HG03457 (cell line): ENCODE measurements at regions not wholly inside any gene's neighbourhood (a gene's known extent, or its start where the extent isn't known, plus 50 kb on each side); places are given as distances from the start of the nearest gene placed in this dataset.
"Not testable (repeated sequence)": the region's sequence is repeated elsewhere in the genome, so short reads cannot be mapped to it uniquely, and the experiment has no call there.

Experiments
- ATAC-seq: cut with Tn5 transposase; IDR thresholded peaks from one replicate; pipeline ENCODE4 v1.9.1; 2021; ENCODE audit warnings: moderate number of reproducible peaks; ENCODE audit not compliant: unreplicated experiment

DNA sequence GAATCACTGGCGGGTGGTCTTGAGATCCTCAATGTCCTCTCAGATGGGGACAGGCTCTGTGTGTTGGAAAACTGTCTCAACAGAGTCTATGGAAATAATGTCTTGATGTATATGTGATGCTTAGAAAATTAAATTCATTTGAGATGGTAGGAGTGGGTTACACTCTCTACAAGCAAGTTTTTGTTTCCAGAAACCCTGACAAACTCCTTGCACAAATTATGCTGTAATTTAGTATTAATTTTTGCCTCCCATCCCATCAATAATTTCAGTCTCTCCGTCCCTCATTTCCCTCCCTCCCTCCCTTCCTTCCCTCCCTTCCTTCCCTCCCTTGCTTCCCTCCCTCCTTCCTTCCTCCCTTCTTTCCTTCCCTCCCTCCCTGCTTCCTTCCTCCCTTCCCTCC is 488.0 kb upstream of the C16orf82 start:
- ATAC-seq: no peak

DNA sequence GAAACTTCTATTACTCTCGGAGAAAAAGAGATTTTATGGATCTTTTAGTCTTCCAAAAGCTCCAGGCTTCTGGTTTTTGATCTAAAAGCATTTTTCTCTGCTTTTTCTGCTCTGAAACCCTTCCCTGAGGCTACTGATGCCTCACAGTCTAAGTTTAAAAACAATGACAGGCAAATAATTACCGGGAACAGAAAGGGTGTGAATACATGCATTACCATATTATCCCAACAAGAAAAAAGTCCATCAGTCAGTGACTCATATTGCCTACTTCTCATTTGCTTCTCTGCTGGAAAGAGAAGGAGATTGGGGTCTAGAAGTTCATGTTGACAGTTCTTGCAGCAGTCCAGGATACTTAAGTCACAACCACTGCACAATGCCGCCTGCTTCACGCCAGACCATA is 482.9 kb upstream of the C16orf82 start:
- no peak for ATAC-seq

DNA sequence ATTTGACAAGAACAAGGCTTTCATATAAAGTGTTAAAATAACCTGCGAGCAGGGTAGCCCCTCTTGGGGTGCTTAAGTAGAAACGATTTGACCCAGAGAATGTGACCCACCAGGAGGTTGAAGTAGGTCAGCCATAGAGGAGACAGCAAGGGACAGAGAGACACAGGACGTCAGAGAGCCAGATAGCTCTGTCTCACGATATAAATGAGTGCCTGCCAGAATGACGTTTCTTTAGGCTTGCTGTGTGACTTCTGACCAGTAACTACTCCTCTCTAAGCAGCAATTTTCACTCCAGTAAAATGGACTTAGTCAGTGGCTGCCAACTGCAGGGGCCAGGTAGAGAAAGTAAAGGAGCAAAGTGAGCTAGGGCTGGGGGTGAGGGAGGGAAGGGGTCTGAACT is 473.0 kb upstream of the C16orf82 start:
- ATAC-seq: no peak

DNA sequence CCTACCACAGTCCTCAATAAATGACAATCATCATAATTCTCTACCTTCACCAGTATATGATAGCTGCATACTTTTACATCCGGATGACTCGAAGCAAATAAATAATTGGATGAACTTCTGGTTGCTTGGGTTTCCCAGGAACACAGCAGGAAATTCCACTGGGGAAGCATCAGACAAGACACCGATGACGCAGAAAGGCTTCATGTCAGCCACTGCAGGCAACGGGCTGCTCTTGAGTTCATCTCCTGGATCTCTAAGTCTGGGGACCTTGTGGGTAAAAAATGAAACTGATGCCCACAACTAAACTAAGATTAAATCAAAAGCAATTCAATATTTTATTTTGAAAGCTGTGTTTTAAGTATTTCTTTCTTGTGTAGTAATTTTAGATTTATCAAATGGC is 472.1 kb upstream of the C16orf82 start:
- ATAC-seq: no peak

DNA sequence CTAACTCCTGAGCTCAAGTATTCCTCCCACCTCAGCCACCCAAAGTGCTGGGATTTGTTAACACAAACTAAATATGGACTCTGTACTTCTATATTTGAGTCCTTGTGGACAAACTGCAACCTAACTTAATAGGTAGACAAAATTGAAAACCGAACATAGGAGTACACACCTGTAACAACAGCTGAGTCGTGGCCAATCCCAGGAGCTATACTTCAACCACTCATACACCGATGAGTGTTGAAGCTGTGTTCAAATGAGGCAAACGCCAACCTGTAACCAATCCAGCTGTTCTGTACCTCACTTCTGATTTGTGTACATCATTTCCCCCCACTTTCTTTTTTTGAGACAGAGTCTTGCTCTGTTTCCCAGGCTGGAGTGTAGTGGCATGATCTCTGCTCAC is 471.5 kb upstream of the C16orf82 start:
- no peak for ATAC-seq

DNA sequence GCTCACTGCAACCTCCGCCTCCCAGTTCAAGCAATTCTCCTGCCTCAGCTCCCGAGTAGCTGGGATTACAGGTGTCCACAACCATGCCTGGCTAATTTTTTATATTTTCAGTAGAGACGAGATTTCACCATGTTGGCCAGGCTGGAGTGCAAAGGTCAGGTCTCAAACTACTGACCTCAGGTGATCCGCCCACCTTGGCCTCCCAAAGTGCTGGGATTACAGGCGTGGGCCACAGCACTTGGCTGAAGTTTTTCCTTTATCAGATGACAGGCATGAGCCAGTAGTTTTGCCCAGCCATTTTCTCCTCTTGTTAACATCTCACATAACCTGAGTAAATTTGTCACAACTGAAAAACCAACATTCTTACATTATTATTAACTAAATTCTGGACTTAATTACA is 470.7 kb upstream of the C16orf82 start:
- not testable (repeated sequence) for ATAC-seq

DNA sequence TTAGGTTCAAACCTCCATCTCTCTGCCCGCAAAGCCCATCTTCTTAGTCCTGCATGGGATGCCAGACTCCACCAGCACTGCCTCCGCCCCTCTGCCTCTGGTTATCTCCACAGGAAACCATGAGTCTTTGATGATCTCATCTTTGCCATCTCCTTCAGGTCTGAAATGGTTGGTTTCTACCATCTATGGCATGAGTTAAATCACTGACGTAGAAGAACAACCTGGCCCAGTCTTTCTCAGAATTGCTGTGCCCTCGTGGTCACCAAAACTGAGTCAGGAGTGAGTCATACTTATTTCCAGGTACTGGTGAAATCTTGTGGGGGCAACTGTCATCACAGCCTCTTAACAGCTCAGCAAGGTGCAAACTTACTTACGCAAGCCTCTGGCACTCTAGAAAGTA is 468.7 kb upstream of the C16orf82 start:
- no peak for ATAC-seq

DNA sequence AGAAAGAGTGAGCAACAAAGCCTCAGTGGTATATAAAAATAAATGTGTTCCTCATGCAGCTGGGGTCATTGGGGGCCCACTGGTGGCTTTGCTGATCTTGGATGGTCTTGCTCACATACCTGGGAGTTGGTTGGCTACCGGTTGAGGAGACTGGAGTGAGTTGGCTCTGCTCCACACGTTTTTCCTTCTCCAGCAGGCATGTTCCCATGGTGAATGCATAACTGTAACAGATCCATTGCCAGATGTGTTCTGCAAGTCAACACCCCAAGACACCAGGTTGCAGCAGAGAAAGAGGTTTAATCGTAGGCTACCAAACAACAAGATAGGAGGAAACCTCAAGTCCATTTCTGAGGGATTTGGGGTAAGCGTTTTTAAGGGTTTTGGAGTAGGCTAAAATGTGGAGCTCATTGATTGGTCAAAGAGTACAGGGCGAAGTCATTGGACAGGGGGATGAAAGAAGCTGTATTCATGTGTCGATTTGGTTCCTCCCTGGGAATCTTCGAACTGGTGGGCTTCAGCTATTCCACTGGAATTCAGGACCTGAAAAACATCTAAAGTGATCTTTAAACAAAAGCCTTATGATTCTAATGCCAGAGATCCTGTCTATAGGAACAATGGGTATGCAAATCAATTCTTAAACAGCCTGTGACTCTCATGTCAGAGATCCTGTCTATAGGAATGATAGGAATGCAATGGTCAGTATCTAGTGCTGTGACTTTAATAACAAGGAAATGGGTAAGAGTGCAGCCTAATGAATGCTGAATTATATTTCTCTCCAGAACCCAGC is 467.5 kb upstream of the C16orf82 start:
- no peak for ATAC-seq

DNA sequence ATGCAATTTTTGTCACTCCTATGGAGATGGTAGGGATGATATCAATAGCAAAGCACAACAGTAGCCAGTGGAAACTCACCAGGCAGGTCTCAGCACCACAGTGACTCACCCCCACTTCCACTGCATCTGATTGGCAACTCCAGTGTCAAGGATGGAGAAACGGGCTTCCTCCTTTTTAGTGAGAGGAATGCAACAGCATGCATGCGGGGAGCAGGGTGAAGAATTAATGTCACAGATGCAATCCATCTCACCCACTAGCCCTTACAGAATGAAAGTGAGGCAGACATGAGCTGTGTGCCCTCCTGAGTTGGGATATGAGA is 467.0 kb upstream of the C16orf82 start:
- ATAC-seq: no peak

DNA sequence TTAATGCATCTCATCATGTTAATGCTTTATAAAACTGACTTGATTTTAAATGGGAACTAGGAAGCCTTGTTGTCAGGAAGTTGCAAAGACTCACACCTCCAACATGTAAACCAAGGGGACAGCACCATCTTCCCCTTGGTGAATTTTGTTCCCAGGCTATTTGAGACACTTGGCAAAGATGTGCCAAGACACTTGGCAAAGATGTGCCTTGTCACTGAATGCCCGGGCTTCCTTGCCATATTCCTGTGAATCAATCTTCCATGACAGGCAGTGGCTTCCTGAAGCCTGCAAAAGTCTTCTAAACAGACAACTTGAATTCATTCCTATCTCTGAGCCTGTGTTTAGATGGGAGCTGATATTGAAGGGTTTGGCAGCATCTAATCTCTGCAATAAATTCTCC is 465.4 kb upstream of the C16orf82 start:
- no peak for ATAC-seq

DNA sequence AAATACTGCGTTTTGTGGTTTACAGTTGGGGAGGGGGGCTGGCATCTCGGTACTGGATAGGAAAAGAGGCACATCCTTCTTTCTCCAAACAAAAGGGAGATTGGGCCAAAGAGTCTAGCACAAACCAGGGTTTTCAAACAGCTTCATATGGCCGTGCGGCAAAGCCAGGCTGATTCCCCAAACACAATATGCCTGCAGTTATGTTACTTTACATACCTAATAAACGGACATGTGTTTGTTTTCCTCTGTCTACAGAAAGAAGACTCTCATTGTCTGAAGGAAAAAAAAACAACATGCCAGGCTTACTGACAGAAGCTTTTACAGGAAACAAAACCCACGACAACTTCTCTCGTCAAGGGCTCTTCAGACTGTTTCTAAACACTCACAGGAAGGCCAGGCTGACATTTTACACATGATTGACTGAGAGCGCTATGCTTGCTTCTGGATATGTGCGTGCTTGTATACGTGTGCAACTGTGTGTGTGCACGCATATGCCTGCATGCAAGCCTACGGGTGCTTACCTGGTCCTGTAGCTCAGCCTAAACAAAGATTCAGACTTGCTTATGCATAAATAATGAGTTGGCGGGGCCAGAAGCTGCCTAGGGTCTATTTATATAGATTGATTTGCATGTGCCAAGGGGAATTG is 461.0 kb upstream of the C16orf82 start:
- ATAC-seq: no peak

DNA sequence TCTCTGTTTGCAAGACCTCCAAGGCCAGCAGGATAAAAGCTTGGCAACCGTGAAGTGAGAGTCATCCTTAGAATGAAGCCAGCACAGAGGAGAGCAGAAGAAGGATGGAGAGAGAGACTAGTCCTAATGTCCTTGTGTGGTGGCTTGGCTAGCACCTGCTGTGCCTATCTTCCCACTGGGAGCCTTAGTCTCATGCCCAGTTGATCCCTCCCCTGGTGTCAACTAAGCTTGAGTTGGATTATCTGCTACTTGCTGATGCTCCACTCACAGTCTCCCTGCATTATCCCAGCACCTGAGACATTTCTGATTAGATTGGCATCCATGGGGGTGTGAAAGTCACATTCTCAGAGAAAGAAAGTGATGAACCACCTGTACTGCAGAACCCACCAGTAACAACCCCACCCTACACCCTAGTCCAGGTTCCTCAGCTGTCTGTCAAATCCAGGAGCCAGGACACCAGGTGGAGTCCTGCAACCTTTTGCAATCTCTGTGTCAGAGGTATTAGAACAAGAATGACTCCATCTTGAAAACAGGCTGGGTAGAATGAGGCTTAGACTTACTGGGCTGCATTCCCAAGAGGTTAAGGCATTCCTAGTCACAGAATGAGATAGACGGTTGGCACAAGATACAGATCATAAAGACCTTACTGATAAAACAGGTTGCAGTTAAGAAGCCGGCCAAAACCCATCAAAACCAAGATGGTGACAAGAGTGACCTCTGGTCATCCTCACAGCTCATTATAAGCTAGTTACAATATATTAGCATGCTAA is 460.2 kb upstream of the C16orf82 start:
- no peak for ATAC-seq

DNA sequence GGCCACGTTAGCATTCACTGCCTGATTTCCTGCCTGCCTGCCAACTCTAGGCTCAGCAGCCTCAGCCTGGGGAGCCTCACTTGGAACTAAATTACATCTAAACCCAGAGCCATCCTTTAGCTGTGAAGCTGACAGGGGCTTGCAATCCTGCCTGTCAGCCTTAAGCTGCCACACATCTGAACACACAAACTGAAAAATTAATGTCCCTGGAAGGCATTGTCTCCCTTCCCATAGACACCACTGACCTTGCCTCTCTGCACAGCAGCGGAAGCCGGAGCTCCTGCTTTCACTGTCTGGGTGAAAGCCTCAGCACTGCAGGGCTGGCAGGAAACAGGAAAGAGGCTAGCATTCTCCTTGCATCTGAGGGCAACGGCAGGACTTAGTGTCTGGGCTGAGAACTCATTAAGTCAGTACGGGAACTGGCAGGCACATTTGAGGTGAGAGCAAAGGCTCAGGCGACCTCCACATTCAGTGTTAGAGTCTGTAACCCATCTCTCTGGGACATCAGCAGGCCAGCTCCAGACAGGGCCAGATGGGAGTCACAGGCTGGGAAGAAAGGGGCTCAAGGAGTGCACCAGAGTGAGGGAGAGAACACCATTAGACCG is 452.4 kb upstream of the C16orf82 start:
- no peak for ATAC-seq

DNA sequence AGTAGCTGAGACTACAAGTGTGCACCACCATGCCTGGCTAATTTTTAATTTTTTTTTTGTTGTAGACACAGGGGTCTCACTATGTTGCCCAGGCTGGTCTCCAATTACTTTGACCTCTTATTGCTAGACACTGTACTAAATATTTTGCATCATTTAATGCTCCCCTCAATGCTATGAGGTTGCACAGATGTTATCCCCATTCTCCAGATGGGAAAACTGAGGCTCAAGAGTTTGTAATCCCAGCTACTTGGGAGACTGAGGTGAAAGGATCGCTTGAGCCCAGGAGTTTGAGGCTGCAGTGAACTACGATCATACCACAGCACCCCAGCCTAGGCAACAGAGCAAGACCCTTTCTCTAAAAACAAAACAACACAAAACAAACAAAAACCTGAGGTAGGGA is 443.3 kb upstream of the C16orf82 start:
- ATAC-seq: no peak

DNA sequence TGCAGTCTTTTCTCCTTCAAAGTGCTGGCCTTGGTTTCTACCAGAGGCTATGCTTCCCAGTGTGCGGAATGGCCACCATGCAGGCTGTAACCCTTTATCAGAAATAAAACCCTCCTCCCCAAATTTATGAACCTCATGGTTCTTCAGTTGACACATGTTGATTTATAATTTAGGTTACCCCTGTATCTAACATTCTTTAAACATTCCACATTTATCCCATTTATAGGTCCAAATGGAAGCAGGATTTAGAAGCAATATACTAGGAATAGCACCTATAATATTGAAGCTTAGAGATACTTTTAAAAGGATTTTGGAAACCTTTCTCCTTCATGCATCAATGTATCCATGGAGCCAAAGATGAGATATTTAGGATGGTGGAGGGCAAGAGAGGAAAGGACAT is 438.8 kb upstream of the C16orf82 start:
- no peak for ATAC-seq

DNA sequence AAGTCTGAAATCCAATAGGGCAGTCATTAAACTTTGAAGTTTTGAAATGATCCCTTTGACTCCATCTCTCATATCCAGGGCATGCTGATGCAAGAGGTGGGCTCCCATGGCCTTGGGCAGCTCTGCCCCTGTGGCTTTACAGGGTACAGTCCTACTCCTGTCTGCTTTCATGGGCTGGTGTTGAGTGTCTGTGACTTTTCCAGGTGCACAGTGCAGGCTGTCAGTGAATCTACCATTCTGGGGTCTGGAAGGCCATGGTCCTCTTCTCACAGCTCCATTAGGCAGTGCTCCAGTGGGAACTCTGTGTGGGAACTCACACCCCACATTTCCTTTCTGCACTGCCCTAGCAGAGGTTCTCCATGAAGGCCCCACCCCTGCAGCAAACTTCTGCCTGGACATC is 435.4 kb upstream of the C16orf82 start:
- ATAC-seq: not testable (repeated sequence)

DNA sequence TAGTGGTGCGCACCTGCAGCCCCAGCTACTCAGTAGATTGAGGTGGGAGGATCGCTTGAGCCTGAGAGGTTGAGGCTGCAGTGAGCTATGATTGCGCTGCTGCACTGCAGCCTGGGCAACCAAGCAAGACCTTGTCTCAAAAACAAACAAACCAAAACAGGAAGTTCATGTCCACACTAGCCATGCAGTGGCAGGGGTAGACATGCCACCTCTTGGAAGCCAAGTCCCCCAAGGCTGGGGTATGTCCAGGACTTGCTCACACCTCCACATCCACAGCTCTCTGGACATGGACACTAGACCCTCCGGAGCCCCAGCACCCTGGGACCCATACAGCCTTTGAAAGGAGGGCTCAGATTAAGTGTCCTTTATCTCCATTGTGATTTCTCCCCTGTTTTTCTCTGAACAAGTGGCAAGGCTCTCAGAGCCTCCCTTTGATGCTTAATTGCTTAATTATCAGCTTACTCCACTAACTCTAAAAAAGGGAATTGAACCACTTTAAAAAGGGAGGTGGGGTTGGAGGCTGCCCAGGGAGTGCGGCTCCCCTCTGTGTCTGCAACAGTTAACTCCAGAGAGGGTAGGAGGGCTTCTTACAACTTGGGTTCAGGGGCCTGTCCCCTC is 424.6 kb upstream of the C16orf82 start:
- ATAC-seq: no peak

DNA sequence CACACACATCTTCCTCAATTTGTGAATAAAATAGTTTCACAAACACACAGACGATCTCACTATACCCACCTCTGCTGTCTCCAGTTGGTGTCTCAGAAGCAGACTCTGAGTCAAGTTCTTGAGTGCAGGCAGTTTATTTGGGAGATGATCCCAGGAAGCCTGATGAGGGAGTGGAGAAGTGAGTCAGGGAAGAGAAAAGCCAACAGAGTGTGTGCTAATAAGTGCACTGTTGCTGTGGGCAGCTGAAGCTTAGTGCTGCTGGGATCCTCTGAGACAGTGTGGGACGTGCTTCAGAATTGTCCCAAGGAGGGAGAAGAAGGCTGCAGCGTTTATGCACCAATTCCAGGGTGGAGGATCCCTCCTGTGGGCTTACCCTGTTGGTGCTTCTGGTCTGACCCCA is 423.2 kb upstream of the C16orf82 start:
- ATAC-seq: no peak

DNA sequence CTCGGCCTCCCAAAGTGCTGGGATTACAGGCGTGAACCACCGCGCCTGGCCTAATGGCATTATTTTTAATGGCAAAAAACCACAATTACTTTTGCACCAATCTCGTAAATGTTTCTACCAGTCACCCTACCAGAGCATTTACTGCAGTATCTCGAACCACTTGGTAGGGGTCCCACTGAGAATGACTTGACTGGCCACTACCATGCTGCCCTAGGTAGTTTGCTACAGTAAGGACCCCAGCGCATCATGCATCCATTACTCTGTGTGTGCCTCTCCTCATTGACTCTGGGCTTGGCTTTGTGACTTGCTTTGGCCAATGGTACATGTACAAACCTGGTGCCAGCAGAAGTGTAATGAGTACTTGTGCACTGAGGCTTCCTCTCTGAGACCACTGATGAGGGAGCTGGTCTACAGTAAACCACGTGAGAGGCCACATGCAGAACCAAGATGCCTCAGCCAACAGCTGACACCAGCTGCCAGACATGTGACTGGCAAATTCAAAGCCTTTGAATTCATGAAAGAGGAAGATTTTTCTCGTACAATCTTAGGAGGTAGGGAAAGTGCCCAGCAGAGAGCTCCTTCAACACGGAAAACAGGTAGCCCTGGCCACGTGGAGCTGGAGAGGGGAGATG is 421.7 kb upstream of the C16orf82 start:
- no peak for ATAC-seq

DNA sequence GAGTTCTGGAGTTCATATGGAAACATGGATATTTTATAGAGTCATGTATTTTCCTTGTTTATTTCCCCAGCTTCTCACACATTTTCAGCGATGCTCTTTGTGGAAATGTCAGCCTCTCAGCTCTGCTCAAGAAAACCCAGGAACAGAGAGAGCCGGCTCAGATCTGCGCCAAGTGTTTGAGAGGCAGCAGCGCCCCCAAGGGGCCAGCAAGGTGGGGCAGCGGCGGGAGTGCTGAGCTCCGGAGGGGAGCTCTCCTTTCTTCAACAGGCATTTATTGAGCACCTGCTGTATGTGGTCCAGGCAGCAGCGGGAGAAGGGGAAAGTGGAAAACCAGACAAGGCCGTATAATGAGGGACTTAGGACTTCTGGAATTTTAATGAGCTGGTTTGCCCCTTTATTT is 421.1 kb upstream of the C16orf82 start:
- no peak for ATAC-seq

DNA sequence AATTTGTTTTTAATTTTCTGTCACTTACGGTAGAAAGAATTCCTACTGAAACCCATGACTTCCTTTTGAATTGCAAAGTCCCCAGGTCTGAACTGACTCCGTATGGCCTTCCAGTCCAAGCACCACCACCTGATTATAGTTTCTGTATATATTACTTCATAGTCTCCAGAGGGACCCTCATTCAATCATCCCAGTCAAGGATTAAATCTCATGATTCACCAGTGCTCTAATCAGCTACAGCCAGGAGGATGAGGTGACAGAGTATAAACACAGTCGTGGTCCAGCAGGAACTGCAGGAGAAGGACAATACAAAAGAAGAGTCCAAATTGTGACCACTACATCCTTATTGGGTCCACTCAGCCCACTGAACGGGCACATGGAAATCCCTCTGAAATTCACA is 418.9 kb upstream of the C16orf82 start:
- ATAC-seq: no peak
